ENCODE measurements at regions not wholly inside any gene's neighbourhood (a gene's known extent, or its start where the extent isn't known, plus 50 kb on each side); places are given as distances from the start of the nearest gene placed in this dataset.

- H3K27ac Mint-ChIP-seq (ENCODE audit: unreplicated experiment) = peak overlapping the region; percentile 42
These were observed 295.7 kb downstream of the SEC14L1 start for GRCh38 chr17:77436481-77436880.

GRCh38 chr17:77437017-77437416 lies 296.2 kb downstream of the SEC14L1 start:
- no peaks in the 10 kb centered on the region for H3K9me3 Mint-ChIP-seq (ENCODE audit: unreplicated experiment)
- DNase-seq (ENCODE audit: low spot score) = no peak
- H3K27me3 Mint-ChIP-seq (ENCODE audit: unreplicated experiment) = peaks cover 31% of the 10 kb centered on the region
- TF ChIP-seq CTCF (IDR thresholded peaks at IDR 0.05; ENCODE audit: unreplicated experiment) = no peak
- peaks cover 70% of the 10 kb centered on the region for H3K4me1 Mint-ChIP-seq (ENCODE audit: unreplicated experiment)
- H3K36me3 Mint-ChIP-seq (ENCODE audit: low read depth, unreplicated experiment) = peaks cover 4% of the 10 kb centered on the region
- H3K4me3 Mint-ChIP-seq (ENCODE audit: unreplicated experiment) = peak overlapping the region; percentile 51
- H3K27ac Mint-ChIP-seq (ENCODE audit: unreplicated experiment) = no peak overlapping the region

More at GRCh38 chr17:77436481-77436880, 295.7 kb downstream of the SEC14L1 start:
- no peak for TF ChIP-seq CTCF (IDR thresholded peaks at IDR 0.05; ENCODE audit: unreplicated experiment)
- peaks cover 4% of the 10 kb centered on the region for H3K36me3 Mint-ChIP-seq (ENCODE audit: low read depth, unreplicated experiment)
- H3K4me1 Mint-ChIP-seq (ENCODE audit: unreplicated experiment) = peaks cover 70% of the 10 kb centered on the region
- DNase-seq (ENCODE audit: low spot score) = no peak
- H3K4me3 Mint-ChIP-seq (ENCODE audit: unreplicated experiment) = peak overlapping the region; percentile 37
- H3K27me3 Mint-ChIP-seq (ENCODE audit: unreplicated experiment) = peaks cover 31% of the 10 kb centered on the region
- no peaks in the 10 kb centered on the region for H3K9me3 Mint-ChIP-seq (ENCODE audit: unreplicated experiment)

- no peak overlapping the region for H3K27ac Mint-ChIP-seq (ENCODE audit: unreplicated experiment)
- DNase-seq (ENCODE audit: low spot score) = no peak
- peaks cover 5% of the 10 kb centered on the region for H3K36me3 Mint-ChIP-seq (ENCODE audit: low read depth, unreplicated experiment)
- peaks cover 66% of the 10 kb centered on the region for H3K4me1 Mint-ChIP-seq (ENCODE audit: unreplicated experiment)
- no peak overlapping the region for H3K4me3 Mint-ChIP-seq (ENCODE audit: unreplicated experiment)
- H3K27me3 Mint-ChIP-seq (ENCODE audit: unreplicated experiment) = peaks cover 31% of the 10 kb centered on the region
- no peaks in the 10 kb centered on the region for H3K9me3 Mint-ChIP-seq (ENCODE audit: unreplicated experiment)
- no peak for TF ChIP-seq CTCF (IDR thresholded peaks at IDR 0.05; ENCODE audit: unreplicated experiment)
These were observed 297.0 kb downstream of the SEC14L1 start for GRCh38 chr17:77437747-77438146.

- Mint-ChIP-seq H3K36me3 (ENCODE audit: low read depth, unreplicated experiment) (peaks cover 9% of the 10 kb centered on the region), H3K27me3 (ENCODE audit: unreplicated experiment) (peaks cover 31% of the 10 kb centered on the region), H3K4me1 (ENCODE audit: unreplicated experiment) (peaks cover 72% of the 10 kb centered on the region), H3K27ac (ENCODE audit: unreplicated experiment) (no peak overlapping the region), H3K4me3 (ENCODE audit: unreplicated experiment) (peak overlapping the region; percentile 77), H3K9me3 (ENCODE audit: unreplicated experiment) (no peaks in the 10 kb centered on the region)
- TF ChIP-seq CTCF (IDR thresholded peaks at IDR 0.05; ENCODE audit: unreplicated experiment) = no peak
- DNase-seq (ENCODE audit: low spot score) = no peak
These were observed 297.7 kb downstream of the SEC14L1 start for GRCh38 chr17:77438241-77439188.
